ENCODE measurements at regions not wholly inside any gene's neighbourhood (a gene's known extent, or its start where the extent isn't known, plus 50 kb on each side); places are given as distances from the start of the nearest gene placed in this dataset.
"Not testable (repeated sequence)": the region's sequence is repeated elsewhere in the genome, so short reads cannot be mapped to it uniquely, and the experiment has no call there.

DNA sequence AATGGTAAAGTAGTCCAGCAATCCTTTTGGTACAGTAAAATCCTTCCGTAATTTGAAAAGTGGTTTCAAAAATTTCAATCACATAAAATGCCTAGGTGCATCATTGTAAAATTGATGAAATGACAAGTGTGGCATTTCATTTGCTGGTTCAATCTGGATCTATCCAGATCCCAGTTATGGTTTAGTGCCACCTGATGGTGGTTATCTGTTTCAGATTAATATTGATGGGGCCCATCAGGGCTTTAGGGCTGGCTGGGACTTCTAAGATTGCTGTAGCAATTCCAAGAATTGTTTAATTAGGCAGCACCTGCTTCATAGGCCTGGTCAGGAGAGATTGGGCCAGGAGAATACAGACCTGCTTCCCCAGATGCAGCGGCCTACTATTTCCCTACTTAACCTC lies 55.5 kb upstream of the PIK3C3 start:
- no peak for DNase-seq

DNA sequence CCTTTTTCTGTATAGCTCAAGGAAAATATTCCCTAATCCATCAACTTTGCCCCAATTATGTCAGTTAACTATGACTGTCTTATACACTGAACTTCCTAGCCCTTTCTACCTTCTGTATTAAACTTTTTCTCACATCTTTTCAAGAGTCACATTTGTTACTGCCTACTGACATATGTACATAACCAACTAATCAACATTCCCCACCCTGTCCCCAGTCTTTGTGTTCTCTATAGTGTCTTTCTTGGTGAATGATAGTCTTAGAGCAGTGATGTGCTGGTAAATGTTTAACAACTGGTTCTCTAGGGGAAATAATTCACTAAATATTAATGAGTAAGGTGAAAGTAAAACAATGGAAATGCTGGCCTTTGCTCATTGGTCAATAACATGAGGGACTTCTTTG lies 61.6 kb upstream of the PIK3C3 start:
- DNase-seq, result no peak

DNA sequence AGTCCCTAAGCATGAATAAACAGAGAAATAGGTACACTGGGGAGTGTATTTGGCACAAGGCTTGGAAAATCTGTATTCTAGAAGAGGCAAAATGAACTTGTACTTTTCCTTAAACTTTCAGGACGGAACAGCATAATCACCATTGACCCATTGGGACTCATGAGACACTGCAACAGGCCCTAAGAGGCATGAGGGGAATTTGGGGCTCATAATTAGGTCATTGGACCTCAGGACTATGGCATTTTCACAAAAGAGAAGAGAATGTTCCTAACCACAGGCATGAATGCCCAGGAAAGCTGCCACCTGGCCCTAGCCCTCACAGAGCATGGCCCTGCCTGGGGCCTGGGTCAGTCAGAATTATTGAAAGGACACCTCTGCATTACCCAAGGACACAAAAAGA lies 67.9 kb upstream of the PIK3C3 start:
- DNase-seq, result no peak

DNA sequence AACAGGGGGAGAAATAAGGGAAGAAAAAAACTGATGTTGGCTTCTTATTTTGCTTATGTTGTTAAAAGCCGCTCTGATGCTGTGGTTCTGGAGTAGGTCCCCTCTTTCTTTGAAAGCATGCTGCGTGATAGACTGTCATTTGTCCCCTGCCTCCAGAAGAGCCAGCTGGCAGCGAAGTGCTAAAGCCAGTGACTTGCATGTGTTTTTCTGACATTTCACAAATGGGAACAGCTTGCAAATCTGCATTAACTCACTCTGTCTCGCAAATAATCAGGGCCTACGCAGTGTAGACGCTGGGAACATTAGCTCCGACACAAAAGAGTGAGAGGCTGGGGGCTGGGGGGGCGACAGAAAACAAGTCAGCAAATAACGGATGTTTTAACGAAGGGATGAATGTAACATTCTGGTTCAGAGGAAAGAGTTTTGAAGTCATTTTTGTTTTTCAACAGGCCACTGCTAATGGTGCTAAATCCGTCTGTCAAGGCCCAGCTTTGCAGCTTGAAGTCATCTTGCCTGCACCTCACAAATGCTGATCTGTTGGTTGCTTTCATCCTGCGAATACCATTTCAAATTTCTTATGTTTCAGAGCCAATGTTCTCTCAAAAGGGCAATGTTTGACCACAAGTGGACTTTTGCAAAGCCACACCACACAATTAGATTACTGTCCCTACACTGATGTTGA lies 68.8 kb upstream of the PIK3C3 start:
- DNase-seq, result no peak

DNA sequence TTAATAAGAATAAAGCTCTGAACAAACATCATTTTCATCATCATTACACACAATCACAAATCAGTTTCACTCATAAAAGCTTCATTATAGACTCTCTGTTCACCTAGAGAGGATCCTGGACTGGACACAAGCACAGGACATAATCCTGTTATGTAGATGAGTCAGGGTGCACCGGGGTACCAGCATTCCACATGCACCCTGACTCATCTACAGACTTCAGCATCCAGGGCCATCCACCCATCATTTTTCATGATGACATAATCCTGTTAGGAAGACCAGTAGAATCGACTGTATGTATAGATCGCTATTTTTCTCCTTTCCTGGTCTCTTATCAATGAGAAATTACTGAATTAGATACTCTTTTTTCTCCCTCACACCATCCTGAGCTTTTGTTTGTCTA lies 73.7 kb upstream of the PIK3C3 start:
- no peak for DNase-seq

DNA sequence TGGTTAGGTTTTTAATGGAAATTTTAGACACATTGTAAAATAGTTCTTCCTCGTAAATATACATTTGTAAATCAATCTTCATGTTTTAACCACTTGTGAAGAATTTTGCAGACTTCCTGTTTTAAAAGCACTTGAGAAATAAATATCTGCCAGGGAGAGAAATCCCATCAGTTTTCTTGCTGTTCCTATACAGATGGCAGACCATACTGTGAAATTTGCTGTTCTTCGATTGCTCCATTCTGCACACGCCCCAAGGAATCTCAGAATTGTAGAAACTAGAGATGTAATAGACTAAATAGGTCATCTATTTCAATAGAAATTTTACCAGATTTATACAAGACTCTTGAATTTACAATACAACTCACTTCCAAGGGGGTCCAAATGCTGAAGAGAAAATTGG lies 75.8 kb upstream of the PIK3C3 start:
- DNase-seq, result no peak

DNA sequence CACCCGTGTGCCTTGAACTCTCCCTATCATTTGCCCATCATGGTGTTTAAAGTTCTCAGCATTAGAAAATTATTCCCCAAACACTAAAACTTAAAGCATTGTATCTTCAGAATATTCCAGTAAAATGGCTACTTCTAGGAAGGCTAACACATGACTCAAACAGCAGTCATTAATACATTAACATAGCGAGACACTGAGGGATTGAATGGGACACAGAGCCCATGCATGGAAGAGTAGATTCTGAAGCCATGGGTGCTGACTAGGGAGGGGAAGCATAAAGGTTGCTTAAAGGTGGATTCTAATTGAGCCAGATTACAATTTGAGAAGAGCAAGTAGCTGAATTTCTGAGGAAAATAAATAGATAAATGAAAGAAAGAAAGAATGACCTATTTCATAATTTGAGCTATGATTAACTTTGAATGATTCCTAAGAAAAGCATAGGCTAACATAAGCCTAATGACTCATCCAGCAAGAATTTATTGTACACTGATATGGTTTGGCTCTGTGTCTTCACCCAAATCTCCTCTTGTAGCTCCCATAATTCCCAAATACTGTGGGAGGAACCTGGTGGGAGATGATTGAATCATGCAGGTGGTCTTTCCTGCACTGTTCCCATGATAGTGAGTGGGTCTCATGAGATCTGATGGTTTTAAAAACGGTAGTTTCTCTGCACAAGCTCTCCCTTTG lies 79.8 kb upstream of the PIK3C3 start:
- no peak for DNase-seq

DNA sequence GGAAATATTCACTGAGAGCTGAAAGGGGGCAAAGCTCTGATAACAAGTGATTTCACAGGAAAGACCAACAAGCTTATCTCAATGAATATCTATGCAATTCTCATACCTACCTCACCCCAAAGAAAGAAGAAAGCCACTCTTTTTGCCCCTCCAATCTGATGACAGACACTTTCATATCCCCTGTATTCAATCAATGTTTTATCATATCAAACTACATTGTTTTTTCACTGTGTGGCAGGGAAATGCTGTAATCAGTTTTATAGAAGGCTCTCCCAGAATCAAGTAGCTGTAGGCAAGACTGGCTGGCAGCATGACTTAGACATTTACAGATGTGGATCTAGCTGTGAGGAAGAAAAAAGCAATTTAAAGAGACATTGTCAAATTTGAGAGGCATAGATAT lies 81.3 kb upstream of the PIK3C3 start:
- DNase-seq, result no peak

DNA sequence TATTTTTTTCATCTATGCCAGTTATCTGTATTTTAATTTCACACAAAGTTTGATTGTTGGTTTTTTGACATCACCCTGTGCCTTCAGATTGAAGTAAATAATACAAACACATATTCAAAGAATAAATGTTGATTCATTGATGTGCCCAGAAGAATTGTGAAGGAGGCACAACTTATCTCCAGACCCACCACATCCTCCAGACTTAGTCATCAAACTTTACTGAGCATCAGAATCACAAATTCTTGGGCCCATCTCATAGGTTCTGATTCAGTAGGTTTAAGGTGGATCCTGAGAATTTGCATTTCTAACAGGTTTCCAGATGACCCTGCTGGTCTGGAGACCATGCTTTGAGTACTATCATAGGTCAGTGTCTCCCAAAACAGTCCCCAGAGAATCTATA lies 82.8 kb upstream of the PIK3C3 start:
- no peak for DNase-seq

DNA sequence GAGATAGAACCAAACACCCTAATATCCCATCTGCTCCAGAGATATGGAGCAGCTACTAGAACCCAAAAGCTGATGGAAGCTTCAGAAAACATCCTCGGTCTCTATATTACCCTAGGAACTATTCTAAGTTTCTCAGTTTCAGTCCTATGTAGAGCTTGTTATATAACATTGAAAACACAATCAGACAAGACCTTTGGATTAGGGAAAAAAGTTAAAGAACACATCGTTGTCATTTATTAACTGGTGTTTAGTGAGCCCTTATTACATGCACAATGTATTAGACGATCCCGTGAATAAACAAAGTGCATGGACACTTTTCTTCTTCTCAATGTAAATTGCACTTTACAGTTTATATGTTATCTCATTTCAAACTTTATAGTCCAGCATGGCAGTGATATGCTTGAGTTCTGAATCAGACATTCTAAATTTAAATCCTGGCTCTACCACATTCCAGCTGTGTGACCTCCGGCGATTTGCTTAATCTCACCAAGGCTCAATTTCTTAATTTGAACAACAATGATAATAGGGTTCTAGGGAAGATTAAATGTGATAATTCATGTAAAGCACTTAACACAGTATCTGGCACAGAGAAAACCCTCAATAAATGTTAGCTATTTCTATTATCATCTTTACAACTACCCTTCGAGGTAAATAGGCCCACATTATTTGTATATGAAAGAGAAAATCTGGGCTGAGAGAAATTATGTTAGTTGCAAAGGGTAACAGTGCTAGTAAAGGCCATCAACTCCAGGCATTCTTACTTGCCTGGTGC lies 83.6 kb upstream of the PIK3C3 start:
- DNase-seq, result no peak

DNA sequence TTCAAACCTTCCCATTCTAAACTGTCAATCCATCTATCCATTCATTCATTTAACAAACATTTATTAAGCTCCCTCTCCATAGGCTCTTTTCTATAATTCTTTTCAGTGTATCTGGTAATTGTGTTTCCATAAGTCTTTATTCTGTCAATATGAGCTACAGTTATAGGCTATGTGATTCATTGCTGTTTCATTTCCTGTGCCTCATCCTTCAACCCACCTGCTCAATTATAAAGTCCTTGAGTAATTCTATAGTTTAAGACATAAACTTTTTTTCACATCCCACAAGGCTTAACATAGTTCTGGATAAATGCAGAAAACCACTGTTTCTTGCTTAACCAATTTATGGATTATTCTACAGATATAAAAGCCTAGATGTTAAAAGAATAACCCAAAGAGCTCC lies 84.2 kb upstream of the PIK3C3 start:
- no peak for DNase-seq

DNA sequence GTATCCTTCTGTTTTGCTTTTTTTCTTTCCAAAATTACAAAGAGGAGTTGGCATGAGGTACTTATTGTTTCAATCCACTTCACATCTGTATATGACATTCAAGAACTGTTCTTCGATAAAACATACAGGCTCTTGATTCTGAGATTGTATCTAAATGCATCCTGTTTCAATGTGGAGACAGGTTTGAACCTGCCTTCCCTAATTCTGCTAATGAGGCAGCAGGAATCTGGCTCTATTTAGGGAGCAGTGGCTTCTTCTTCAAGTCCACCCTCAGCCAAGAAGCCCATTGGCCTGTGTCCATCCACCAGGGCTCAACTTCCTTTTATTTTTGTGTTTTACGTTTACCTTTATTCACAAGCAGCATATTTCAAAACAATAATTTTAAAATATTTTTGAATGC lies 84.8 kb upstream of the PIK3C3 start:
- no peak for DNase-seq

DNA sequence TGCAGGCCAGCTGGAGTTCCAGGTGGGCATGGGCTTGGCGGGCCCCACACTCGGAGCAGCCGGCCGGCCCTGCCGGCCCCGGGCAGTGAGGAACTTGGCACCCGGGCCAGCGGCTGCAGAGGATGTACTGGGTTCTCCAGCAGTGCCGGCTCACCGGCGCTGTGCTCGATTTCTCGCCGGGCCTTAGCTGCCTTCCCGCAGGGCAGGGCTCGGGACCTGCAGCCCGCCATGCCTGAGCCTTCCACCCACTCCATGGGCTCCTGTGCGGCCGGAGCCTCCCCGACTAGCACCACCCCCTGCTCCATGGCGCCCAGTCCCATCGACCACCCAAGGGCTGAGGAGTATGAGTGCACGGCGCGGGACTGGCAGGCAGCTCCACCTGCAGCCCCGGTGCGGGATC lies 89.2 kb upstream of the PIK3C3 start:
- DNase-seq, result not testable (repeated sequence)

DNA sequence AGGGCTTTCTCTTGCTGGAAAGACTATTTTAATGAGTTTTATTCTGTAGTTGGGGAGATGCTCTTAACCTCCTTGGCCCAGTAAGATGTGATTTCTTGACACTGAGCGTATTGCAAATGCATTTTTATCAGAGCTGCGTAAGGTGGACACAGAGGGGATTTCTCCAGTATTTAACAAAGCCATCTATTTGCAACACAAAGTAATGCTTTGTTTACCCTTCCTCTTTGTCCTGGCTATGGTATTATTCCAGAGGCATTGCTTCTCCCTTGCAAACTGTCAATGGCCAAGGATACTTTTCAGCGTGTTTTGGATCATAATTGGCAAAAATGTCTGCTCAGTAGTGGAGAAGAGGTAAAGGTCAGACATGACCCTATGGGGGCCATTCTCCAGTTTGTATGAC lies 90.8 kb upstream of the PIK3C3 start:
- DNase-seq, result no peak

DNA sequence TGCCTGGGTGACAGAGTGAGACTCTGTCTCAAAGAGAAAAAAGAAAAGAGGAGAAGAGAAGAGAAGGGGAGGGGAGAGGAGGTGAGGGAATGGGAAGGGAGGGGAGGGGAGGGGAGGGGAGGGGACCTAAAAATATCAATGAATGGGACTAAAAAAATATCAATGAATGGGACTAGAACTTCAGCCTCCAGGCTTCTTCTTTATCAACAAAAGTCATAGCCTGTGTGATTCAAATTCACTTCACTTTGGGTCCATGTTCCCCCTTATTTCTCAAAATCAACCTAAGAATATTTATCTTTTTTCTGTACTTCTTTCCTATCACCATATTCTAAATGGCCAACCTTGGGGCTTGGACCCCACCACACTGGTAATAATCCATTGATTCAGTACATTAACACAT lies 92.1 kb upstream of the PIK3C3 start:
- no peak for DNase-seq

DNA sequence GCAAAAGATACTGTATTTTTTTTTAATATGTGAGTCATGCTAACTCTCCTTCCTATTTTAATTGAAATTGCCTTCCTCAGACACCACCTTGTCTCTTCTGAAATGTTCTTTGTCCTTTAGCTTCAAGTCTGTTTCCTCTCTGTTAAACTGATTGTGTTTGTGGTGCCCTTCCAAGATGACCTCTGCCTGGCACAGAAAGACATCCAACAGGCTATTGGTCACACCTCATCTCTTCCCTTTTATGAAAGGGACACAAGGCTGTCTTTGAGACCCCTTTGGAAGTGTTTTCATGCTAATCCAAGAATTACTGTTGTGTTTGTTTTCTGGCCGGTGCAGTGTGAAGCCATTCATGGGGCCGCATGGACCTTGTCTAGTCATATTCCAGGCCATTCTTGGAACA lies 94.0 kb upstream of the PIK3C3 start:
- no peak for DNase-seq

DNA sequence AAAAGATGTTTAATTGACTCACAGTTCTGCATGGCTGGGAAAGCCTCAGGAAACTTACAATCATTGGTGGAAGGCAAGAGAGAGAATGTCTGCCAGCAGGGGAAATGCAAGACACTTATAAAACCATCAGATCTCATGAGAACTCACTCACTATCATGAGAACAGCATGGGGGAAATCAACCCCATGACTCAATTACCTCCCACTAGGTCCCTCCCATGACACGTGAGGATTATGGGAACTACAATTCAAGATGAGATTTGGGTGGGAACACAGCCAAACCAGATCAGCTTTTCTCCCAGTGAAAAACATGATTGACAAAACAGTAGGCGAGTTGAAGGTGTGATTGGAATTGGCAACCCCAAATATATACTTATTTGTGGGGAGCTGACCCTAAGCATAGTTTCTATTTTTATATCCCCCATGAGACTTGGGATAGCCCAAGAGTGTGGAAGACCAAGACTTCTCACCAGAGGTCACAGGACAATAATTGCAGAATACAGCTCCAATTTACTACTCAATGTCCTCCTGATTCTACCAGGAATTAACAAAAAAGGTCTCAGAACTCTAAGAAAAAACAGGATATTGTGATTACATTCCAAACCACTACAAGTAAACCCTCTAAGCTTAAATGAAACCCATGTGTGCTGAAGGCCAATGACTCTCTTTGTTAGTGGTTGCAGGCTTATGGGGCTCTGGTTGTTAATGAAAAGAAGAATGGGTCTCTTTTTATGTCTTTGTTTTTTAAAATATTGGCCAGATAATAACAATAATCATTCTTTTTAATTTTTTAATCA lies 96.1 kb upstream of the PIK3C3 start:
- DNase-seq, result no peak

DNA sequence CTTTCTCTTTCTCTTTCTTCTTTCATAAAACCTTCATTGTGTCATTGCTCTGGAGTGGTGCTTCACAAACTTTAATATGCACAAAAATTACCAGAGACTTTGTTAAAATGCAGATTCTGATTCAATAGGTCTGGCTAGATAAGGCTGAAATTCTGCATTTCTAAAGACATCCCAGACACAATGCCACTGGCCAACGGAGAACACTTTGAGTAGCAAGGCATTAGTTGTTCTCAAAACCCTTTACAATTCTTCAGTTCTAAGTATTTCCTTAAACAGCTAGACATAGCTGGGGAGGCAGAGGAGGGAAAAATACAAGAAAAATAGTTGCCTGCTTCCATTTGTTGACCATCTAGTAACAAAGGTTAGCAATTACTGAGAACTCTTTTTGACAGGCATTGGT lies 101.8 kb upstream of the PIK3C3 start:
- DNase-seq, result no peak

DNA sequence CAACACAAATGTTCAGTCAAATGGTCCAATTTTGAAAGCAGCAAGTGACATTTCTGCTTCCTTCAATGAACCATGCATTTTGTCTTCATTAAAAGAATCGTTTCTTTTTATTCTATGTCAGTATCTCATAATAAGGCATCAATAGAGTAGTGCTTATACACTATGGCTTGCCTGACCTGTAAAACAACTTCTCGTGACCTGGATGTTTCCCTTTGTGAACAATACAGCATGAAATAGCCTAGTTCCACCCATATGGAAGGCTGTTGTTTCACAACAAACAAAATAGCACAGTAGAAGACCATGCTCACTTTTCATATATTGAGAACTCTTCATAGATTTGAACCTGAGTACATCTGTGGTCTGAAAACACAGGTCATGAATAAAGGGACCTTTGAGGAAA lies 104.3 kb upstream of the PIK3C3 start:
- DNase-seq, result no peak

DNA sequence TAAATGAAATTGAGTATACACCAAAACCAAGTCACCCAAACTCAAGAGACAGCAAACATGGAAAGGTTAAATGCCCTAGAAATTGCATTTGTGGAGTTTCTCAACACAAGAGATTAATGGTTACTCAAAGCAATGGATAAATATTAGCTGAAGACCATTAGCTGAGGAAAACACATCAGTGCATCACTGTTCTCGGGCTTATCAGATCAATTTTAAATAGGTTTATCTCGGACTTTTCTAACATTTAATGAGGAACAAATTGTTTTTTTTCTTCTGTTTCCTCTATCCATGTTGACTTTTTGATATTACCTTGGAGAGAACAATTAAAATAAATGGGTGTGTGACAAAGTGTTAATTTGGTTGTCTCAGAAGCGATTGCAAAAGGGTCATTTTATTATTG lies 105.4 kb upstream of the PIK3C3 start:
- DNase-seq, result no peak

DNA sequence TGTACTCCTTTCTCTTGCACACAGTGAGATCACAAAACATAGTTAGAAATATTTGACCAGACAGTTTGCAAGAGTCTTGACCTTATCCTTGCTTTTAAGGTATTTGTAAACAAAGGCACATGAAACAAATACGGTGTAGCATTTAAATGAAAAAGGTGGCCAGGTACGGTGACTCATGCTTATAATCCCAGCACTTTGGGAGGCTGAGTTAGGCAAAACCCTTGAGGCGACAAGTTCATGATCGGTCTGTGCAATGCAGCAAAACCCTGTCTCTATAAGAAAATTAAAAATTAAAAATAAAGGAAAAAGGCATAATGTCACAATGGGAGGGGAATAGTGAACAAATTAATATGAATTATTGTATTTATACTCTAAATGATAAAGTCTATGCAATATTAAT lies 109.5 kb upstream of the PIK3C3 start:
- no peak for DNase-seq

DNA sequence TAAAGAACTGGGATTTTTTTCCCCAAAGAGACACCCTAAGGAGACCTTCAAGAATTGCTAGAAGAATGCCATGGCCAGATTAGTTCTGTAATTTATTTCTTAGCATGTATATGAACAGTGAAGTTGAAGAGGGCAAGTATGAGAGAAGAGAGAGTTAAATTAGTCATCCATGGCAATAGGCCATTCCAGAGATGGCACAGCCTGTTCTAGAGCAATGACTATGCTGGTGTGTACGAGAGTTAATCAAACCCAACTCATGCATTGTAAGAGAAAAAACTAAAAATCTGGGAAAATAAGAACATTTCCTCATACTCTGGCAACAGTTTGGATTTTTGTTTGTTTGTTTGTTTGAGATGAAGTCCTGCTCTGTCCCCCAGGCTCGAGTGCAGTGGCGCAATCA lies 112.1 kb upstream of the PIK3C3 start:
- DNase-seq, result no peak
